H9 (cell line): ENCODE measurements at regions not wholly inside any gene's neighbourhood (a gene's known extent, or its start where the extent isn't known, plus 50 kb on each side); places are given as distances from the start of the nearest gene placed in this dataset.

ENCODE experiments used
- DNase-seq: peaks from one replicate; pipeline ENCODE4 v3.0.0-alpha.2; 2017
- H2AFZ ChIP-seq: one replicate; pipeline ENCODE4 v1.6.1; 2013; ENCODE audit warnings: mild to moderate bottlenecking, low read length, control low read depth, moderate library complexity
- H2AK5ac ChIP-seq: 2 replicates; pipeline ENCODE4 v1.6.1; 2013; ENCODE audit warnings: low read length, control low read depth, mixed read lengths; ENCODE audit not compliant: insufficient read length
- H2BK120ac ChIP-seq: one replicate; pipeline ENCODE4 v1.6.1; 2013; ENCODE audit warnings: low read depth, mild to moderate bottlenecking, low read length, control low read depth, inconsistent platforms; ENCODE audit not compliant: poor library complexity, severe bottlenecking
- H2BK12ac ChIP-seq: 2 replicates; pipeline ENCODE4 v1.6.1; 2013; ENCODE audit warnings: low read length, control low read depth, mixed read lengths, low read depth; ENCODE audit not compliant: insufficient read length
- H2BK15ac ChIP-seq: 2 replicates; pipeline ENCODE4 v1.6.1; 2013; ENCODE audit warnings: low read depth, low read length, control low read depth
- H2BK20ac ChIP-seq: one replicate; pipeline ENCODE4 v1.6.1; 2013; ENCODE audit warnings: low read depth, mild to moderate bottlenecking, low read length, control low read depth, inconsistent platforms; ENCODE audit not compliant: poor library complexity, severe bottlenecking
- H2BK5ac ChIP-seq: 2 replicates; pipeline ENCODE4 v1.6.1; 2013; ENCODE audit warnings: low read length, control low read depth, mixed read lengths; ENCODE audit not compliant: insufficient read length
- H3K14ac ChIP-seq: 2 replicates; pipeline ENCODE4 v1.6.1; 2013; ENCODE audit warnings: low read length, control low read depth; ENCODE audit not compliant: insufficient read depth
- H3K18ac ChIP-seq: 2 replicates; pipeline ENCODE4 v1.6.1; 2013; ENCODE audit warnings: low read depth, mild to moderate bottlenecking, mixed read lengths, low read length, control low read depth; ENCODE audit not compliant: insufficient read length
- H3K23ac ChIP-seq: 2 replicates; pipeline ENCODE4 v1.6.1; 2013; ENCODE audit warnings: low read length, control low read depth, mixed read lengths, low read depth; ENCODE audit not compliant: insufficient read length
- H3K23me2 ChIP-seq: 2 replicates; pipeline ENCODE4 v1.6.1; 2013; ENCODE audit warnings: low read depth, mild to moderate bottlenecking, mixed read lengths, low read length, control low read depth; ENCODE audit not compliant: insufficient read length, poor library complexity, severe bottlenecking
- H3K27ac ChIP-seq: 2 replicates; pipeline ENCODE4 v1.5.1; 2013; ENCODE audit warnings: low read length, control low read depth, mixed read lengths, low read depth; ENCODE audit not compliant: insufficient read length
- H3K27me3 ChIP-seq: 2 replicates; pipeline ENCODE4 v1.6.1; 2013; ENCODE audit warnings: low read length, control low read depth, inconsistent platforms; ENCODE audit not compliant: insufficient read depth
- H3K4ac ChIP-seq: 2 replicates; pipeline ENCODE4 v1.6.1; 2013; ENCODE audit warnings: low read depth, mild to moderate bottlenecking, control low read depth, inconsistent platforms, low read length, moderate library complexity
- H3K4me1 ChIP-seq: 2 replicates; pipeline ENCODE4 v1.6.1; 2013; ENCODE audit warnings: low read length, control low read depth, inconsistent platforms; ENCODE audit not compliant: insufficient read depth
- H3K4me2 ChIP-seq: 2 replicates; pipeline ENCODE4 v1.6.1; 2013; ENCODE audit warnings: low read length, control low read depth, mixed read lengths; ENCODE audit not compliant: insufficient read length, insufficient read depth
- H3K56ac ChIP-seq: 2 replicates; pipeline ENCODE4 v1.6.1; 2013; ENCODE audit warnings: low read depth, mild to moderate bottlenecking, mixed read lengths, low read length, control low read depth; ENCODE audit not compliant: insufficient read length
- H3K79me1 ChIP-seq: 2 replicates; pipeline ENCODE4 v1.6.1; 2013; ENCODE audit warnings: low read depth, mild to moderate bottlenecking, moderate library complexity, low read length, control low read depth, inconsistent platforms; ENCODE audit not compliant: insufficient read depth, poor library complexity, severe bottlenecking
- H3K79me2 ChIP-seq: 2 replicates; pipeline ENCODE4 v1.6.1; 2013; ENCODE audit warnings: low read length, control low read depth, inconsistent platforms; ENCODE audit not compliant: insufficient read depth
- H3K9ac ChIP-seq: 2 replicates; pipeline ENCODE4 v1.6.1; 2013; ENCODE audit warnings: low read length, control low read depth, mixed read lengths; ENCODE audit not compliant: insufficient read length; ENCODE audit errors: extremely low read depth
- H3K9me3 ChIP-seq: one replicate; pipeline ENCODE4 v1.6.1; 2013; ENCODE audit warnings: low read depth, low read length, inconsistent platforms; ENCODE audit not compliant: control insufficient read depth
- H3T11ph ChIP-seq: one replicate; pipeline ENCODE4 v1.6.1; 2013; ENCODE audit warnings: mild to moderate bottlenecking, low read length, control low read depth, inconsistent platforms
- H4K20me1 ChIP-seq: one replicate; pipeline ENCODE4 v1.6.1; 2013; ENCODE audit not compliant: control insufficient read depth, insufficient read length, insufficient read depth
- H4K5ac ChIP-seq: 2 replicates; pipeline ENCODE4 v1.6.1; 2013; ENCODE audit warnings: low read depth, mild to moderate bottlenecking, mixed read lengths, low read length, control low read depth; ENCODE audit not compliant: insufficient read length
- H4K8ac ChIP-seq: replicated peaks from 2 replicates; pipeline ENCODE4 v1.6.1; 2013; ENCODE audit warnings: low read length, control low read depth, mixed read lengths, low read depth; ENCODE audit not compliant: insufficient read length
- H4K91ac ChIP-seq: 2 replicates; pipeline ENCODE4 v1.6.1; 2013; ENCODE audit warnings: low read depth, mild to moderate bottlenecking, moderate library complexity, mixed read lengths, low read length, control low read depth; ENCODE audit not compliant: insufficient read length
- H3K27ac Mint-ChIP-seq, 3 experiments: 2 replicates in 2 of 3; 3 replicates in 1 of 3; pipeline ENCODE4 v1.8.0; 2020 to 2021; ENCODE audit warnings: mixed read lengths in 3 of 3, mild to moderate bottlenecking in 1 of 3, moderate library complexity in 1 of 3
- H3K27me3 Mint-ChIP-seq: 2 replicates; pipeline ENCODE4 v1.8.0; 2021; ENCODE audit warnings: low read depth, mild to moderate bottlenecking, moderate library complexity, mixed read lengths
- H3K36me3 Mint-ChIP-seq, 3 experiments: 2 replicates in 2 of 3; 3 replicates in 1 of 3; pipeline ENCODE4 v1.8.0; 2020 to 2021; ENCODE audit warnings: low read depth in 3 of 3, mixed read lengths in 3 of 3; ENCODE audit not compliant: insufficient read depth in 1 of 3
- H3K4me1 Mint-ChIP-seq, 2 experiments: 2 replicates each; pipeline ENCODE4 v1.8.0; 2020; ENCODE audit warnings: mixed read lengths in 2 of 2
- H3K4me3 Mint-ChIP-seq, 2 experiments: 2 replicates in 1 of 2; 3 replicates in 1 of 2; pipeline ENCODE4 v1.8.0; 2020 to 2021; ENCODE audit warnings: mild to moderate bottlenecking in 2 of 2, mixed read lengths in 2 of 2, moderate library complexity in 1 of 2
- H3K9me3 Mint-ChIP-seq, 2 experiments: 2 replicates in 1 of 2; 3 replicates in 1 of 2; pipeline ENCODE4 v1.8.0; 2020; ENCODE audit warnings: mild to moderate bottlenecking in 2 of 2, mixed read lengths in 2 of 2, moderate library complexity in 1 of 2
- WGBS: extraction: QIAGEN DNeasy Blood & Tissue Kit; methylation state at CpG from one replicate; pipeline ENCODE4 v1.1.7; 2013; ENCODE audit warnings: missing lambda C conversion rate, low lambda C conversion rate, mixed read lengths; ENCODE audit not compliant: insufficient read length; ENCODE audit errors: extremely low coverage; 5-methylcytosine and 5-hydroxymethylcytosine counted together
- TF ChIP-seq, protein P1 (sequence below): fragments of 200-600 bp; sonication (generic); conservative IDR thresholded peaks from 3 replicates; pipeline ENCODE4 v1.8.0; 2021; ENCODE audit warnings: antibody characterized with exemption, mild to moderate bottlenecking

DNA sequence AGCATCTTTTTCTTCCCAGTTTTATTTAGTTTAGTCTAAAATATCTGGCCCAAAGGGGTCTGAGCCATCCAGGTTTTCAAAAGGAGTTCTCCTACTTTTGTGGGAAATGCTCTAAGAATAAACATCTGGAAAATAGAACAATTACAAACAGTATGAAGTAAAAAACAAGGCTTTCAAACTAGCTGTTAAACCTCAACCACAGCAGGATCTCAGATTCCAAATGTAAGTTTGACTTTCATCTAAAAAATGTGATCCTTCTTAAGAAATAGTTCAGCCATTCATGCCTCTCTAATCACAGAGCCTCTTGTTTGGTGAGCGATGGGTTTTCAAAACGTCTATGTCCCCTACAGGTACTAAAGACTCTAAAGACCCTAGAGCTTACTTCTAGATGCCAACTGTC lies 413.5 kb downstream of the DUSP10 start:
- Histone ChIP-seq H2BK15ac (no peak overlapping the region), H3K4me1 (no peaks in the 10 kb centered on the region), H3K23ac (no peak overlapping the region), H3K23me2 (no peaks in the 10 kb centered on the region), H3T11ph (no peak overlapping the region), H3K14ac (no peak overlapping the region), H4K91ac (no peak overlapping the region), H2BK5ac (no peak overlapping the region), H2BK12ac (no peak overlapping the region), H3K18ac (no peak overlapping the region), H3K27me3 (no peaks in the 10 kb centered on the region), H2AFZ (no peak overlapping the region), H3K79me1 (no peaks in the 10 kb centered on the region), H2AK5ac (no peak overlapping the region), H2BK20ac (no peak overlapping the region), H3K27ac (no peak overlapping the region), H2BK120ac (no peak overlapping the region), H3K9ac (no peak overlapping the region), H3K4me2 (no peak overlapping the region), H3K56ac (no peak overlapping the region), H3K9me3 (no peaks in the 10 kb centered on the region), H4K20me1 (no peaks in the 10 kb centered on the region), H3K79me2 (no peaks in the 10 kb centered on the region), H4K8ac (no peak overlapping the region), H3K4ac (no peak overlapping the region), H4K5ac (no peak overlapping the region)
- DNase-seq = no peak
- H3K36me3 Mint-ChIP-seq = peaks cover 6 to 20% (median 8%) of the 10 kb centered on the region in 3 experiments; a peak in 6 of 7 replicates
- H3K9me3 Mint-ChIP-seq = peaks cover 14 to 23% of the 10 kb centered on the region in 2 experiments
- no CpG with 5 or more reads among the region's 2 CpGs for WGBS
- no peaks in the 10 kb centered on the region; a peak in 1 of 4 replicates for H3K4me1 Mint-ChIP-seq
- H3K4me3 Mint-ChIP-seq = no peak overlapping the region
- H3K27ac Mint-ChIP-seq = no peak overlapping the region
- TF ChIP-seq, protein P1, sequence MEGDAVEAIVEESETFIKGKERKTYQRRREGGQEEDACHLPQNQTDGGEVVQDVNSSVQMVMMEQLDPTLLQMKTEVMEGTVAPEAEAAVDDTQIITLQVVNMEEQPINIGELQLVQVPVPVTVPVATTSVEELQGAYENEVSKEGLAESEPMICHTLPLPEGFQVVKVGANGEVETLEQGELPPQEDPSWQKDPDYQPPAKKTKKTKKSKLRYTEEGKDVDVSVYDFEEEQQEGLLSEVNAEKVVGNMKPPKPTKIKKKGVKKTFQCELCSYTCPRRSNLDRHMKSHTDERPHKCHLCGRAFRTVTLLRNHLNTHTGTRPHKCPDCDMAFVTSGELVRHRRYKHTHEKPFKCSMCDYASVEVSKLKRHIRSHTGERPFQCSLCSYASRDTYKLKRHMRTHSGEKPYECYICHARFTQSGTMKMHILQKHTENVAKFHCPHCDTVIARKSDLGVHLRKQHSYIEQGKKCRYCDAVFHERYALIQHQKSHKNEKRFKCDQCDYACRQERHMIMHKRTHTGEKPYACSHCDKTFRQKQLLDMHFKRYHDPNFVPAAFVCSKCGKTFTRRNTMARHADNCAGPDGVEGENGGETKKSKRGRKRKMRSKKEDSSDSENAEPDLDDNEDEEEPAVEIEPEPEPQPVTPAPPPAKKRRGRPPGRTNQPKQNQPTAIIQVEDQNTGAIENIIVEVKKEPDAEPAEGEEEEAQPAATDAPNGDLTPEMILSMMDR = no peak
- no peaks in the 10 kb centered on the region for H3K27me3 Mint-ChIP-seq
